Dermis blood vessel endothelial cell (primary cell): ENCODE measurements at regions not wholly inside any gene's neighbourhood (a gene's known extent, or its start where the extent isn't known, plus 50 kb on each side); places are given as distances from the start of the nearest gene placed in this dataset.
A peak's percentile ranks its signal among the peaks of the same experiment; 100 is the strongest.
"Not testable (repeated sequence)": the region's sequence is repeated elsewhere in the genome, so short reads cannot be mapped to it uniquely, and the experiment has no call there.

Experiments used
- DNase-seq: peaks from one replicate; pipeline ENCODE4 v3.0.0; 2010

- DNase-seq = no peak
Measured at GRCh38 chr15:38746211-38746610, 181.6 kb upstream of the RASGRP1 start.

GRCh38 chr15:38748710-38749109 lies 184.1 kb upstream of the RASGRP1 start:
- no peak for DNase-seq

- DNase-seq = no peak
Measured at GRCh38 chr15:38750786-38751185, 186.2 kb upstream of the RASGRP1 start.

GRCh38 chr15:38755718-38756117 lies 191.1 kb upstream of the RASGRP1 start:
- DNase-seq = no peak

- no peak for DNase-seq
Measured at GRCh38 chr15:38756441-38756840, 191.8 kb upstream of the RASGRP1 start.

GRCh38 chr15:38758043-38758442 lies 193.4 kb upstream of the RASGRP1 start:
- DNase-seq = peak; percentile 47

- DNase-seq = no peak
Measured at GRCh38 chr15:38761681-38762080, 197.1 kb upstream of the RASGRP1 start.

- peak; percentile 32 for DNase-seq
Measured at GRCh38 chr15:38768970-38769369, 204.4 kb upstream of the RASGRP1 start.

- no peak for DNase-seq
Measured at GRCh38 chr15:38769492-38769891, 204.9 kb upstream of the RASGRP1 start.

- DNase-seq = not testable (repeated sequence)
Measured at GRCh38 chr15:38774076-38774475, 209.5 kb upstream of the RASGRP1 start.

- no peak for DNase-seq
Measured at GRCh38 chr15:38781196-38781595, 216.6 kb upstream of the RASGRP1 start.

- DNase-seq = no peak
Measured at GRCh38 chr15:38782156-38782555, 217.5 kb upstream of the RASGRP1 start.

GRCh38 chr15:38788918-38789317 lies 224.3 kb upstream of the RASGRP1 start:
- DNase-seq = no peak

GRCh38 chr15:38789566-38789965 lies 225.0 kb upstream of the RASGRP1 start:
- no peak for DNase-seq

GRCh38 chr15:38793206-38793810 lies 228.7 kb upstream of the RASGRP1 start:
- DNase-seq = no peak

- DNase-seq = no peak
Measured at GRCh38 chr15:38795471-38796245, 231.0 kb upstream of the RASGRP1 start.

GRCh38 chr15:38796589-38796988 lies 232.0 kb upstream of the RASGRP1 start:
- no peak for DNase-seq

- not testable (repeated sequence) for DNase-seq
Measured at GRCh38 chr15:38797506-38797905, 232.9 kb upstream of the RASGRP1 start.

GRCh38 chr15:38799202-38799601 lies 234.6 kb upstream of the RASGRP1 start:
- not testable (repeated sequence) for DNase-seq

- no peak for DNase-seq
Measured at GRCh38 chr15:38809621-38810020, 245.0 kb upstream of the RASGRP1 start.

GRCh38 chr15:38810686-38811085 lies 246.1 kb upstream of the RASGRP1 start:
- DNase-seq = no peak

- DNase-seq = not testable (repeated sequence)
Measured at GRCh38 chr15:38814254-38814653, 249.6 kb upstream of the RASGRP1 start.

GRCh38 chr15:38814891-38815290 lies 250.3 kb upstream of the RASGRP1 start:
- no peak for DNase-seq

GRCh38 chr15:38817427-38818156 lies 253.0 kb upstream of the RASGRP1 start:
- peak; percentile 93 for DNase-seq
